Activated T-cell treated with anti-CD3 and anti-CD28 coated beads, Interleukin-2, amount 50 U/mL, for 1 hour (primary cell): ENCODE measurements at regions not wholly inside any gene's neighbourhood (a gene's known extent, or its start where the extent isn't known, plus 50 kb on each side); places are given as distances from the start of the nearest gene placed in this dataset.
"Not testable (repeated sequence)": the region's sequence is repeated elsewhere in the genome, so short reads cannot be mapped to it uniquely, and the experiment has no call there.

Experiments
- DNase-seq: peaks from one replicate; pipeline ENCODE4 v3.0.0-alpha.2; 2020

- no peak for DNase-seq
Measured at GRCh38 chr14:53651096-53651740, 305.4 kb downstream of the BMP4 start.

DNA sequence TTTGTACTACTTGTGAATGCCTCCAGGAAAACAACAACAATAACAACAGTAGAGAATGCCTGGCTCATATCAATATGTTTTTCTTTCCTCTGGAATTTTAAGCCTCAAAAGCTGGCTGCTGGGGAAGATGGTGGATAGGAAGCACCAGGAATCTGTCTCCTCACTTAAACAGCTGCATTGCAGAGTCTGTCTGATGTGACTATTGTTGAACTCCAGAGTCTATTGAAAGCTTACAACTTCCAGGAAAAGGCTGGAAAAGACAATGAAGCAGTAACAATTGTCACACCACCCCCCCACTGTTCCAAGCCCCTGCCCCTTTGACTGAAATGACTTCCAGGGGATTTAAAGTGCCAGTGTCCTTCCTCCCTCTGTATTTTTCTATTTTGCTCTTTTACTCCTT, 309.7 kb downstream of the BMP4 start:
- DNase-seq, result no peak

- DNase-seq, result no peak
Measured at GRCh38 chr14:53640695-53641094, 315.9 kb downstream of the BMP4 start.

DNA sequence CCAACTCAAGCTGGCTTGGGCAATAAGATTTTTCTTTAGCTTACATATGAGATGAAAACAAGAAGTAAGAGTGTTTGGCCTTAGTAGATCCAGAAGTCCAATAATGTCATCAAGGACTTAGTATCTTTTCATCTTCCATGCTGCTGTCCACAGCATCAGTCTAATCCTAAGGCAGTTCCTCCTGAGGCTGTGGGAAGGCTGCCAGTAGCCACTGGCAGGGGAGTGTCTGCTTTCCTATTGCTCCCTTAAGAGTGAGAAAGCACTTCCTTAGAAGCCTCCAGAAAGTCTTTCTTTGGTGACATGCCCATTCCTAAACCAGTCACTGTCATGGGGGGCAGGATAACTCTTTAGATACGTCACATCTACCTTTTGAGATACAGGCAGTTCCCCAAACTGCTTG, 317.7 kb downstream of the BMP4 start:
- no peak for DNase-seq

DNA sequence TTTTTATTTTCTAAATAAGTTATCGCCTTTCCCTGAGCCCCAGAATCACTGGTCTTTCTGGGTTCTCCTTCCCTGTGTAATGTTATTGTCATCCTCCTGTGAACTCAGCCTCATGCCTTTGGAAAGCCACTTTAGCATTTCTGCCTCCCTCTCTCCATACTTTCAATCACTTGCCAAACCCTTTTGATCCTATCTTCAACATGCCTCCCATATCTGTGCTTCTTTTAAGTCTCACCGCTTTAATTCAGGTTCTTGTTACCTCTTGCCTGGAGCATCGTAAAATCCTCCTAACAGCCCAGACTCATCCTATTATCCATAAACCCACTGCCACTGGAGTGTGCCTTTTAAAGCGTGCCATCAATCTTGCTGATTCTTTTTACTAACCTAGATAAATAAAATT, 321.8 kb downstream of the BMP4 start:
- DNase-seq, result no peak

- DNase-seq, result no peak
Measured at GRCh38 chr14:53630336-53630735, 326.3 kb downstream of the BMP4 start.

DNA sequence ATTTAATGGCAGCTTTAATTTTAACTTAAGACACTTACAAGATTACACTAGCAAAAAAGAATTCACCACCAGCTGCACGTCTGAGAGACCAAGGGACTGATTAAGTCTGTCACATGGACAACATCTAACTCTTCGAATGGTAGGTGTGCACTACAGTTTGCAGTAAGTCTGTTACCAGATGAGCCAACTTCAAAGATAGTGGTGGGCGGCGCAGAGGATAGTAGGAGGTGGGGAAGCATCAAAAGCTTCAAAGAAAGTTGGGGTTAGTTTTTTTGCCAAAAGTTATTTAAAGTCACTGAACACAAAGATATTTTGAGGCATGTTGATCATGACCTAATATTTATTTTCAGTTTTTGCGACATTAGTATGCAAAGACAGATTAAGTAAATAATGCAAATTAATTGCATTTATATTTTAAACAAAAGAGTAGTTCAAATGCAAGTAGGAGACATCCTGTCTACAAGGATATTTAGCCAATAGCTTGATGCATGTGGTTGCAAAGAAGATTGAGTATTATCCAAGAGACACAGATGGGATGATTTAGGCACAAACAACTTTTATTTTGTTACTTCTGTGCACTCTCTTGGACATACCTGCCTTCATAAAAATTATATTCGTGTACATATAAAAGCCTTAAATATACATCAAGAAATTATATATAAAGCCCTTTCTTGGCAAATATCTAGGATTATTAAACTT, 327.7 kb downstream of the BMP4 start:
- DNase-seq, result no peak

- no peak for DNase-seq
Measured at GRCh38 chr14:53628261-53628660, 328.4 kb downstream of the BMP4 start.

- no peak for DNase-seq
Measured at GRCh38 chr14:53626761-53627160, 329.9 kb downstream of the BMP4 start.

GRCh38 chr14:53622447-53622846, 334.2 kb downstream of the BMP4 start:
- no peak for DNase-seq

DNA sequence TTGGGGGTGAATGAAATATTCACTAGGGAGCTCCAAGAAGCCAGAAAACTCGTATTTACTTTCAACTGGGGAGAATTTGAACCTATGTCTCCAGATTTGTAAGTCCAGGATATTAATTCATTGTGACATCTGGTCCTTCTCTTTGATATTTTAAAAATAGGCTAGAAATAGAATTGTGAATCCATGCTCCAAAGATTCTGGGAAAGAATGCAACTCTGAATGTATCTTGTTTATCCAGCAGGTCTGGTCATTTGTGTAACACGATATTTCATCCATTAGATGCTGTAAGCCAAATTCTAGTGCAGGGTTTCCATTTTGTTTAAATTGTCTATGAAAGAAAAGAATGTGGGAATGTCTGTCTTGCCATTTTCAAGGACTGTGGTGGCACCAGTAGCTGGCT, 334.7 kb downstream of the BMP4 start:
- DNase-seq, result no peak

GRCh38 chr14:53621433-53621832, 335.2 kb downstream of the BMP4 start:
- DNase-seq, result no peak

- no peak for DNase-seq
Measured at GRCh38 chr14:53620890-53621289, 335.7 kb downstream of the BMP4 start.

- no peak for DNase-seq
Measured at GRCh38 chr14:53620317-53620716, 336.3 kb downstream of the BMP4 start.

DNA sequence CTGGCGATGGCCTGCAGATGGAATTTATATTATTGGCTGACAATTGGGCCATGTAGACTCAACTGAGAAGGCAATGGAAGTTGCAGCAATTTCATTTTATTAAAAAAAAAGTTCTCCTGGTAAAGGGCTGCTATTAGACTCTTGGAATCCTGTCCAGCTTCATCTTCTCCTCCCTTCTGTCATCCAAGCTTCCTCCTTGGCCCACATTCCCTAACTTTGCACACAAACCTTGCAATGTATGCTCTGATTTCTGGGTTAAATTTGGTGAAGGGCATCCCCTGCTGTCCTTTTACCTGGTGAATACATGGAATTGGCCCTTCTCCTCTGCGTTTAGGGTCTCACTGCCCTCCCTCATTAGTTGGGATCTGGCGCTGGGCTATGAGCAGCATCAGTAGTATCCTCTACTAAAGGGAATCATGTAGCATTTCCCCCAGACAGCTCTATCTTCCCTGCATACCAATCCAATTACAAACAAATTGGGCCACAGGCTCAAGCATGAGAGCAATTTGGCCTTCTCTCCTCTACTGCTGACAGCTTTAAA, 336.9 kb downstream of the BMP4 start:
- no peak for DNase-seq

GRCh38 chr14:53616536-53616935, 340.1 kb downstream of the BMP4 start:
- not testable (repeated sequence) for DNase-seq

GRCh38 chr14:53615252-53615651, 341.4 kb downstream of the BMP4 start:
- DNase-seq, result no peak

DNA sequence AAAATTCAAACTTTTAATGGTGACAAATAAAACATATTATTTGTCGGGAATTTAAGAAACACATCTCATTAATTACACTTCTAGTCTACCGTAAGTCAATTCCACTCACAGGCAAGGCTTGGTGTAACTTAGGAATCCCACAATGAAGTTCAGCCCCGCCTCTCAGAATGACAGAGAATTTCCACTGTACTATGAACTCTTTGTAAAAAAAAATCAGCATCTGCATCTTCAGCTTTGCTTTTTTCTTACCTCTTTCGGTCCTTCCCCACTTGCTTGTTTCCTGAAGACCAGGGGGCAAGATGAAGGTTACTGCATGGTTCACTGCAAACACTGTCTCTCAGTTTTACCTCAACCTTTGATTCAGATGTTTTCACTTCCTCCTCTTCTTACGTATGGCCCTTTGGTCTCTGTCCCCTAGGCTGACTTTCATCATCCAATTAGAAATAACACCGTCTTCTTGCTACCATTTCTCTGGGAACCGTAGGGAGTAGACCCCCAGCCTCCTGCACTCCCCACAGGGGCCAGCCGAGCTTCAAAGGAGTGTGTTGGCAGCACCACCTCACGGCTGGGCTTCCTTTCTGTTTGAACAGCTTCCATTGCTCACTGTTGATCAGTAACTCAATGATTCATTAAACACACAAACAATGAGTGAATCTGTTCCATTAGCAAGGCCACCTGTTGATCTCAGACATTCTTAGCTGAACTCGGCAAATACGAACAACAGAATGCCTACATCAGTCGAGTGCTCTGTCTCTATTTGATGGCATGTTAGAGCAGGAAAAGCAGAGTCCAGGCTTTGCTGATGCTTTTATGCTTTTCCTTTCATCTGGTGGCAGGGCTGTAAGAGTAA, 343.0 kb downstream of the BMP4 start:
- DNase-seq, result no peak

- DNase-seq, result no peak
Measured at GRCh38 chr14:53610947-53611346, 345.7 kb downstream of the BMP4 start.

DNA sequence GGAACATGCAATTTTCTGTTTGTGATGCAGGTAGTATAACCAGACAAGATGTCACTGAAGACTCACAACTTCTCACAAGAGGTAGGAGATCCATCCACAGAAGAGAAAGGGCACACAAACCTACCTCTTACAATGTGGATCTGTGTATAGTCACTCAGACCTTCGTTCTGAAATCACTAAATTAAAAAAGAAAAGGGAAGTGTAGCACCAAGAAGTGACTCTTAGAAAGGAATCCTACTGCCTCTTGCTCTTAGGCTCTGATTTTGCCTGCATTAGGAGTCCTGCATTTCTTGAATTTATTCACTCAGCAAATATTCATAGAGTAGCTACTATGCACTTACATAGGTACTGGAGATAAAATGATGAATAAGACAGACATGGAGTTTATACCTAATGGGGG, 347.6 kb downstream of the BMP4 start:
- DNase-seq, result no peak

DNA sequence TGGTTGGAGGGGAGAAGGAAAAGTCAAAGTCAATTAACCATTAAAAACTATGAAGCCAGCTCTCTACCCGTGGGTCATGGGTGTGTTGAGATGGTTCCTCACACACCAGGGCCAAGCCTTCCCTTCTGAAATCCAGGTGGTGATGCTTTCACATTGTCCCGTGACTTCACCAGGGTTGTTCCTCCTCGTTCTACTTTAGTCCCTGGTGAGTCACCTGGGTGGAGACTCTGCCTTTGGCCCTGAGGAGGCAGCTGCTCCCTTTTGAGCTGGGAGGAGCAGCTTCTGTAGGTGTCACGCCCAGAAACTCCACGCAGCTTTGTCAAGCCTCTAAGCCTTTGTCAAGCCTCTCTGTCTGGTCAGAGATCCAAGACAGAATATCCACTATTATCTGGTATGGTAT, 348.3 kb downstream of the BMP4 start:
- no peak for DNase-seq

DNA sequence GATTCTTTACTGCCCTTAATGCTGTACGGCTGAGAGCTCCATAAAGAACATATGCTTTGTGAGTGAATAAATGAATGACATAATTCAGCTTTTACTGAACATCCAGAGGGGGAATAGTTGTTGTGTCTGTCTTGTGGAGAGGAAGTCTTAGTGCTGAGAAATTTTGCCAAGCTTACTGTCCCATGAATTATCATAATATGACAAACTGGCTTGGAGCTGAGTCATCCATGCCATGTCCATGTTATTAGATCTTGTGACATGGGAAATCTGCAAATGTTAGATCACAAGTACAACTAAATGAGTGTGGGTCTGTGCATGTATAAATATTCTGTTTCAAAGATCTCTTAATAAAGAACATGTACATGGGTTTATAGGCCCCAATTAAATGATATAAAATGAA, 350.4 kb downstream of the BMP4 start:
- no peak for DNase-seq

DNA sequence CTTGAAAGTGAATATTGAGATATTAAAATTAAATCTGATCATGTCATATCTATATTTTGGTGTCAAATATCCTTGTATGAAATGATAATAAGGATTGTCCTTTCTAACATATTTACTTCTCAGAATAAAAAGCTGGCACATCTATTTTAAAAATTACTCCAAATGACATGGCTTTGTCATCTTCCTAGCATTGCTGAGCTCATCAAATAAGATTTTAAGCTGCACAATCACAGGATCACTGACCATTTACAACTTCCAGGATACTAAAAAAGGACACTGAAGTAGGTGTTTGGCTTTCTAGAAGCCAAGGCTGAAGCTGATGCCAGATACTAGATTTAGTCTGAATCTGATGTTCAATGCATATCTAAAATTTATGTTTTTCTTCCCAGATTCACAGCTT, 351.1 kb downstream of the BMP4 start:
- no peak for DNase-seq

GRCh38 chr14:53603994-53604393, 352.6 kb downstream of the BMP4 start:
- DNase-seq, result no peak
